ENCODE measurements at regions not wholly inside any gene's neighbourhood (a gene's known extent, or its start where the extent isn't known, plus 50 kb on each side); places are given as distances from the start of the nearest gene placed in this dataset.

DNA sequence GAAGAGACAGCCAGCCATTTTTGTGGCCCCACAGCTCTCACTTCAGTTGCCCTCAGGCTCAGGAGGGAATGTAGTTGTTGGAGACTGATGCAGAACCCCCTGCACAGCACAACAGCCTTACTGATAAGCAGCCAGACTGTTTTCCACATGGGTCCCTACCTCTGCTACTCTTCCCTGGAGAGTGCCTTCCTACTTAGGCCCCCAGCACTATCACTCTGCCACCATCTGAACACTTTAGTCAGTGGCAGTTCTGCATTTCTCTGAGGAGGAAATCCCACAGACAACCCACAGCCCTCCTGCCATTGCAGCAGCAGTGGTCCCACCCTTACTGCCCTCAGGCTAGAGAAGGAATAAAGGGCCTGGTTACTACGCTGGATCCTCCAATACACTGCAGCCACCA lies 61.8 kb upstream of the PTPRD start:
- H3K27ac ChIP-seq, result no peak overlapping the region
- DNase-seq (ENCODE audit: low read depth, low spot score), result no peak

DNA sequence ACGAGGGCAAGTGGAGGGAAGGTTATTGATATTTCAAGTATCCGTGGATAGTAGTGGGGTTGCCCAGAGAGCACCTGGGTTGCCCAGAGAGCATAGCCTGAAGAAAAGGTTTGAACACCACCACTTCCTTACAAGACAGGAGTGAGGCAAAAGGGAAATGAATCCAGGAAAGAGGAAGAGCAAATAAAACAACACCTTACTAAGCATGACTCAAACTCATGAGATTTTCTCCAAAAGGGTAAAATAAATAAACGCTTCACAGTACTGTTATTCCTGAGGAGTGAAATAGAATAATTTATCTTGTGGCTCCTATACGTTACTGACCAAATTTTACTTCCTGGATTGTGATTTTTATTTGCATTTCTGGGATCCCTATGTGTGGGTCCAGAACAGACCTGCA lies 65.2 kb upstream of the PTPRD start:
- H3K27ac ChIP-seq, result no peak overlapping the region
- DNase-seq (ENCODE audit: low read depth, low spot score), result no peak

DNA sequence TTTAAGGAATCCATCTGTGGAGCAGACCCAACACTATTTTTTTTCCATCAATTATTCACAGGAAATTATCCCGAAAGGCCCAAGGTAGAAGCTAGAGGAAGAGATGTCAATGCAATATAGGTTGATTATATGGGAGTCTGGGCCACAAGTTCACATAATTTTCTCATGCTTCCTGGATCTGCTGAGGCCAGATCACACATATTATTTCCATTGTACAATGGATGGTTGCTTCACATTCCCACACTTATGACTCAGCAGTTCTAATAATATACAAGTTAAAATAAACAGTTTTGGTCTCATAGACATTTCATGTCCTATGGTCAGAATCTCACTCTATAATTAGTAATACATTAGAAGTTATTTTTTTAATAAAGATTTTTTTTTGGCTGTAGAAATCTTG lies 66.0 kb upstream of the PTPRD start:
- H3K27ac ChIP-seq, result no peak overlapping the region
- DNase-seq (ENCODE audit: low read depth, low spot score), result no peak

DNA sequence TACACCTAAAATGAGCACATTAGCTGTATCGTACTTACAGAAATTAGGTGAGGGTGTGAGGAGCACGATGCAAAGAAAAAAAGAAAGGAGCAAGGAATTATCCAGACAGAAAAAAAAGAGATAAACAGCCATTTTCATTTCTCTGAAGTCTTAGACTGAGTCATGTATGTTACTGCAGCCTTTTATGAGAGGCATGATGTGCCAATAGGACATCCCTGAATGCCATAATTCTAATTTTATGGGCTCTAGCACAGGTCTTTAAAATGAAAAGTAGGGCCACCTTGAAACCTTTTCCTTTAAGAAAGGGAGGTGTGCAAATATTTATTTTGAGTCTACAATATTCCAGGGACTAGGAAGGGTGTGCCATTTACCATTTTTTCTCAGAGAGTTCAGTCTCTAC lies 74.1 kb upstream of the PTPRD start:
- no peak overlapping the region for H3K27ac ChIP-seq
- DNase-seq (ENCODE audit: low read depth, low spot score), result no peak

DNA sequence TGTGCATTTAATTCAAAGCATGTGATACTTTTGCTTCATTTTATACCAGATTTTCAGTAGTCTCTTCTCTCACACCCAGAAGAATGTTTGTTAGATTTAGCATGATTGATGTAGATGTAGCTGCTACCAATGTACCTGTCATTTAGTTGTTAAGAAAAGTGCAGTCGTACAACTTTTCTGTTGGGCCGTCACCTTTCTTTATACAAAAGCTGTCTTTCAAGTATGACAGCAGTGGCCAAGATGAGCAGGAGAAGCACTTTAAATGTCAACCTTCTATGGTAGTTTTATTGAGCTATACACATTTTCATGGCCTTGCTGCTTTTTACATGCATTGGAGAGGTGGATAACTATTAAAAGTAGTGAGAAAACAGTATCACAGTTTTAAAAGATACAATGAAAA lies 77.7 kb upstream of the PTPRD start:
- no peak for DNase-seq (ENCODE audit: low read depth, low spot score)
- no peak overlapping the region for H3K27ac ChIP-seq

DNA sequence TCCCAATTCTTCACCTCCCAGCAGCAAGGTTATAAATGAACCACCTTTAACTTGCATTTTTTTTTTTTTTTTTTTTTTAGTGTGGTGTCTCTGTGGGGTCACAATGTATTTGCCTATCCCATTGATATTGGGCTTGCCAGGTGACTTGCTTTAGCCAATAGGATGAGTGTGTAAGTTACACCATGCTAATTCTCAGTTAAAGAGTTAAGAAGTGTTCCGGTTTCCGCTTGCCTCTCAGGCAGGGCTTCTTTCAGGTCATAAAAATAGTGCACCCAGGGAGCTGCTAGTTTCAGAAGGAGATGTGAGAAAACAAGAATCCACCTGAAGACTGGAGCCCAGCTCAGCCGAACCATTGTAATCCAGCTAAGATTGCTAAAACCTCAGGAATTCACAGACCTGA lies 84.2 kb upstream of the PTPRD start:
- H3K27ac ChIP-seq, result no peak overlapping the region
- no peak for DNase-seq (ENCODE audit: low read depth, low spot score)

DNA sequence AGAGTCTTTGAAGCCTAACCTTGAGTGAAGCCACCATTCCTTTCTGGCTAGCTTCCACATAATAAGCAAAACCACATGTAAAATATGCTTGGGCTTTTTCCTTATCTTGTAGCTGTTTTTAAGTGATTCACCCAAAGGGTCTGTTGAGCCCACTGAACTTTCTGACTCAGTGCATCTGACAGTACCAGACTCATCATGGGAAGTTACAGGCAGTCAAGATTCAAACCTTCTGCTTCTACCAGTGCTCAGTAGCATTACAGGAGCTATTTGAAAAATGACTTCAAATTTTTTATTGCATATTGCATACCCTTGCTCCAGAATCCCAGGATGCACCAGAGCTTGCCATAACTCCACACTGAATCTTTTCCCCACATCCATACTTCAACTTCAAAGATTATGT lies 87.5 kb upstream of the PTPRD start:
- no peak for DNase-seq (ENCODE audit: low read depth, low spot score)
- H3K27ac ChIP-seq, result no peak overlapping the region

DNA sequence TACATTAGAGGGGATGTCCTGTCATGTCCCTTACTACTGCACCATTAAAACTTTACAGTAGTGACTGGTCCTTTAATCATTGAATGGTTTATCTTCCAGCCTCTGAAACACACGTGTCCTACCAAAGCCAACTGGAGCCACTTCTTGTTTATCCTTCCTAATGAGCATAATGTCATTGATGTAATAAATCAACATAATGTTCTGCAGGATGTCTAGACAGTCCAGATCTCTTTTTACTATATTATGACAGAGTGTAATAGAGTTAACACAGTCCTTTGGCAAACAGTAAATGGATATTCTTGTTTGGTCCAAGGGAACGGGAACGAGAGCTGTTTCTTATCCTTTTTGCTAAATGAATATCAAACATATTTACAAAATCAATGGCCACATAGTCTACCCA lies 88.1 kb upstream of the PTPRD start:
- H3K27ac ChIP-seq, result no peak overlapping the region
- DNase-seq (ENCODE audit: low read depth, low spot score), result no peak

DNA sequence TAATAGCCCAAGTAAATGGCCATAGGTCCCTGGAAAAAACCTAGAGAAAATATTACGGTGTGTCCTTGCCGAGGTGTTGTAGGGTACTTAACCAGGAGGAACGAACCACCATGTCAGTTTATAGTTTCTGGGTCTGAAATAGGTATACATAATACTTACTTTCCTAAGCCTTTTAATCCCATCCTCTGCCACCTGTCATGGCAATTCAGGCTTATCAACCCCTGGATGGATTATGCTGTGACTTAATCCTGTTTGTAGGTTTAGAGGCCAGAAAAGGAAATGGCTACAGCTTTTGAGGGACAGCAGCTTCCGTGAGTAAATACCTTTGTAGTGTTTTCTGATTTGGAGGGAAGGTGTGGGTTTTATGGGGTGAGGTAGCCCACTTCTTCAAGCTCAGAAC lies 89.1 kb upstream of the PTPRD start:
- DNase-seq (ENCODE audit: low read depth, low spot score), result no peak
- H3K27ac ChIP-seq, result no peak overlapping the region

DNA sequence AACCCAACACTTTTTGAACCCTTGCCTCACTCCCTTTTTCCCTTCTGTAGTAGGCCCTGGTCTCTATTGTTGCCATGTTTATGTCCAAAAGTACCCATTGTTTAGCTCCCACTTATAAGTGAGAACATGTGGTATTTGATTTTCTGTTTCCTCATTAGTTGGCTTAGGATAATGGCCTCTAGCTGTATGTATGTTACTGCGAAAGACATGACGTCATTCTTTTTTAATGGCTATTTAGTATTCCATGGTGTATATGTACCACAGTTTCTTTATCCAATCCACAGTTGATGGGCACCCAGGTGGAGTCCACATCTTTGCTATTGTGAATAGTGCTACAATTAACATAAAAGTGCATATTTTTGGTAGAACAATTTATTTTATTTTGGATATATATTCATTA lies 90.3 kb upstream of the PTPRD start:
- H3K27ac ChIP-seq, result no peak overlapping the region
- DNase-seq (ENCODE audit: low read depth, low spot score), result no peak

DNA sequence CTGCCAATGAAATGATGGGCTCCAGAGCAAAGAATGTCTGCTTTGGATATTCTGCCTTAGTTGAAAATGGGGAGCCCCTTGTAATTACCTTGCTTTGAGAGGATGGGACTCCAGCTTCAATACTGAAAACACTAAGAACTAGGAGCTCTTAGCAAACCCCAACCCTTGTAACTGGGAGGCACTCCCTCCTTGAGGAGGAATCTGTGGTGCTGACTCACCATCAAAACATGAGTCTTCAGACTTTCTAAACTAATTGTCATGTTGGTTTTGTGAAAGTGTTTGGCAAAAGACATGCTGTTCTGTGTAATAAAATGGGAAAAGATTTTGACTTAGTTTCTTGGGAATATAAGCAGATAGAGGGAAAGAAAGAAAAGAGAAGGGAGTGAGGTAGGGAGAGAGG lies 91.9 kb upstream of the PTPRD start:
- DNase-seq (ENCODE audit: low read depth, low spot score), result no peak

DNA sequence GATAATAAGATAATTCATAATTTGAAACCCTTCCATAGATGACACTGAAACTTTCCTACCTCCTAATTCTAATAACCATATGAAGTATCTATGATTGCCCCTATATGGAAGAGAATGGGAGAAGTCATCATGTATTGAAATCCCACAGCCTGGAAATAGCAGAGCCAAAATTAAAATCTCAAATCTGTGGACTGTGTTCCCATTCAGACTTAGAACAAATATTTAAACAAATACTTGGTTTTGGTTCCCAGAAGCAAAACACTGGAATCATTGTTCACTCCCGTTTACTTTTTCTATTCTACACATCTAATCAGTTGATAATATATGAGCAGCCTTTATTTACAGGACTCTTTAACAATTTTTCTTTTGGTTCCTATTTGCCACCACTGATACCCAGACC lies 92.6 kb upstream of the PTPRD start:
- no peak overlapping the region for H3K27ac ChIP-seq
- no peak for DNase-seq (ENCODE audit: low read depth, low spot score)

More for the DNA sequence above, 91.9 kb upstream of the PTPRD start:
- no peak overlapping the region for H3K27ac ChIP-seq

DNA sequence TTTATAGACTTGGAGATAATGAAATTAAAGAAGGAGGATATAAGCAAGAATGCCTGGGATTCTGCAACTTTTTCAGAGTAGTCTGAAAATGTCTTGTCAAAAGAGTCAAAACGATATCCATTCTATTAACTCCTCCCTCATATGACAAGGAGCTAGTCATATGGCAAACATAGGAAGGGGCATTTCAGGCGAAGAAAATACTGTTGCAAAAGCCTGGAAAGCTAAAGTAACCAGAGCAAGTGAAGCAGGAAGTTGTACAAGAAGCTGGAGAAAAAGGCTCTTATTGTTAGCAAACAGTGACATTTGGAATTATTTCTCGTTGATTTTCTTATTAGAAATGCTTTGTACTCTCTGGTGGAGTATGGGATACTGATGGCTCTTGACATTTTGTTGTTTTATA lies 94.0 kb upstream of the PTPRD start:
- no peak for DNase-seq (ENCODE audit: low read depth, low spot score)
- no peak overlapping the region for H3K27ac ChIP-seq

DNA sequence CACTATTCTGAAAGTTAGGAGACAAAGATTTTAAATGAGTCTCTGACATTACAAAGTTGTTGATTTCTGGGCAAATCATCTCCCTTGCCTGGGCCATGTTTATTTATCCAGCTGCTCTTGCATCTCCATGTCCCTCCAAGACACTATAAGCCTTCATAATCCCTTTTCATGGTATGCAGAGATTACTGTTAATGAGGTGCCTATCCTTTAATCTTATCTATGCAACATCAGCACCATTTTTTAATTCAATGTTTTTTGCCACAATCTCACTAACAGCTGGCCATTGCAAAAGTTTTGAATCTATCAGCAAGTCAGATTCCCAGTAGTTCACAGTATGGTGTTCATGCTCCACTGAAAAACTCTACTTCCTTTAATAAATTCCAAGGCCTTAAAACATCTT lies 108.5 kb upstream of the PTPRD start:
- DNase-seq (ENCODE audit: low read depth, low spot score), result no peak

DNA sequence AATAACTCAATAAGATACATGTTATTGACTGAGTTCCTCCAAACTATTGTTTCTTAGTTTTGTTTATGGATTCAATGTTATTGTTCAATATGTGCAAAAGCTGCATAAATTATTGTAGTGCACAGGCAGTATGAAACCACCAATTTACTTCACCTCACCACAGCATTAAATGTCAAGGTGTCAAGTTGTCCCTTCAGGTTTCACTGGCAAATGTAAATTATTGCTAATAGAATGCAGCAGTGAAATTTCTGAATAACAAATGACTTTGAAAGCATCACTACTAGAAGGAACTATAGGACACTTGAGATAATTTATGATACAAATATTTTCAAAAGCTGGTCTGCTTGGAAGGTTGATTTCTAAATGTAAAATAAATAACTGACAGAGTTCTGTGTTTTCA lies 116.4 kb upstream of the PTPRD start:
- DNase-seq (ENCODE audit: low read depth, low spot score), result no peak
- H3K27ac ChIP-seq, result no peak overlapping the region

More for the DNA sequence above, 108.5 kb upstream of the PTPRD start:
- no peak overlapping the region for H3K27ac ChIP-seq

DNA sequence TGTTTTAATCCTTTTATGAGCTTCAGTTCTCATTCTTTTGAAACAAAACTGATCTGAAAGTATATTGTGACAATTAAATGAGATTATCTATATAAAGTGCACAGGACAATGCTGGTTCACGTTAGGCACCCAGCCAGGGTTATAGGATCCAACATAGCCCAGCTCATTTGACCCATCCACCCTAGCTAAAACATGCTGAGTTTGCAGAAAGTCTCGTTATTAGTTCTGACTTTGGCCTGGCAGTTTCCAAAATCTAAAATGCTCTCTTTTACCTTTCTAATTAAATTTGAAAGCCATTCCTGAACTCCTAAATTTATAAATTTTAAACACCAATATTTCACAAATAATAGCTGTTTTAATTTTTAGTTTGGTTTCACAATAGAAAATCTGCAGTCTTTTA lies 131.9 kb upstream of the PTPRD start:
- no peak overlapping the region for H3K27ac ChIP-seq
- DNase-seq (ENCODE audit: low read depth, low spot score), result no peak

DNA sequence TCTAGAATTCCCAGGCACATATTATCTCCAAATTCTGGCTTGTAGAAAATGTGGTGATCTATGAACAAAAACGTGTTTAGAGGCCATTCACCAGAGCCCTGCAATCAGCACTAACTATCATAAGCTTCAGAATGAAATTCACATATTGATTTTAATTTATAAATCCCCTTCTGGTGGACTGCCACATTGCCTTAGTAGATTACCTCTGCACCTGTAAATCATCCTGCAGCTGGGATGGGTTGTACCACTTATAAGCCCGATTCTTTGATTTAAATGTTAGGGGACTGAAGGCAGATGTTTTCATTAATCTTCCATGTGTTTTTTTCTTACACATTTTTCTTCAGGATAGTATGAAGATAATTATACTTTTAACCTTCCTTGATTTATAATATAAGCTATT lies 140.7 kb upstream of the PTPRD start:
- no peak overlapping the region for H3K27ac ChIP-seq
- DNase-seq (ENCODE audit: low read depth, low spot score), result no peak

DNA sequence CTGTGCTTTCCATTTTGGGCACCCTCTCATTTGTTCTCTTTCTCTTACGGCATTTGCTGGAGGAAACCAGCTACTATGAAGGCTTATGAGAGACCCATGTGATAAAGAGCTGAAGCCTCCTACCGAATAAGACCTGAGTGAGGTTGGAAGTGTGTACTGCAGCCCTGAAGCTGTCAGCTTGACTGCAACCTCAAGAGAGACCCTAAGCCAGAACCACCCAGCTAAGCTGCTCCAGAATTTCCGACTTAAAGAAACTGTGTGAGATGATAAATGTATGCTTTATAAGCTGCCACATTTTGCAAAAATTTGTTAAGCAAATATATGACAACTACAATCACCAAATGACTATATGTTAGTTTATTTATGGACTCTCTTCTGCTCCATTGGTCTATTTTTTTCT lies 151.7 kb upstream of the PTPRD start:
- no peak overlapping the region for H3K27ac ChIP-seq
- no peak for DNase-seq (ENCODE audit: low read depth, low spot score)

DNA sequence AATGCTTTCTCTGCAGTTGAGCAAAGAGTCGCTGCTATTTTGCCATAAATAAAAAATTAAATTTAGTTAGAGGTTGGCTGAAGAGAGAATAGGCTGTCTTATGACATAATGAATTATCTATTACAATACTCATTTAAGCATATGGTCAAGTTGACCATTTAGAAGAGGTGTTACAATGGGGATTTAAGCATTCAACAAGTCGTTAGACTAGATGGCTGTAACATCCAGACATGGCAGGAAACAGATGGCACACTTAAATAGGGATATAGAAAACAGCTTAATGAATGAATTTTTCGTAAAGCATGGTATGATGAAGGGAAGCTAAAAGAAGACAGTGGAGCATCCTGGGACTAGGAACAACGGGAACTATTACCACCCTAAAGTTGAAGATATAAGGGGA lies 160.3 kb upstream of the PTPRD start:
- DNase-seq (ENCODE audit: low read depth, low spot score), result no peak
- H3K27ac ChIP-seq, result no peak overlapping the region

DNA sequence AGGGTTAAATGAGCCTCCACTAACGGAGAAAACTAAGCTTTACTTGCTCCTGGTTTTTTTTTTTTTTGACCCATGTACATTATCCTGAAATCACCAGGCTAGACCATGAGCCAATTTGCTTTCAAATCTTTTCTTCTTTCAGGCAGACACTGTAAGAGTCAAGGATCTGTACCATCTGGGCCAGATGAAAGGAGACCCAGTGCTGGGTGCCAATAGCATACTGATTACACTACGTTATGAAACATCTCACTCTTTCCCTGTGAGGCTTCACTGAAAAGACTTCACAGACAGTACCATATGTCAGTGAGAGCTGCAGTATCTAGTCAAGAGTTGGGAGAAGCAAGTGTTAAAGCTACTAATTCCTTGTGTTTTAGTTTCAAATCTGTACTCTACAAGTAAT lies 161.2 kb upstream of the PTPRD start:
- no peak overlapping the region for H3K27ac ChIP-seq
- no peak for DNase-seq (ENCODE audit: low read depth, low spot score)

DNA sequence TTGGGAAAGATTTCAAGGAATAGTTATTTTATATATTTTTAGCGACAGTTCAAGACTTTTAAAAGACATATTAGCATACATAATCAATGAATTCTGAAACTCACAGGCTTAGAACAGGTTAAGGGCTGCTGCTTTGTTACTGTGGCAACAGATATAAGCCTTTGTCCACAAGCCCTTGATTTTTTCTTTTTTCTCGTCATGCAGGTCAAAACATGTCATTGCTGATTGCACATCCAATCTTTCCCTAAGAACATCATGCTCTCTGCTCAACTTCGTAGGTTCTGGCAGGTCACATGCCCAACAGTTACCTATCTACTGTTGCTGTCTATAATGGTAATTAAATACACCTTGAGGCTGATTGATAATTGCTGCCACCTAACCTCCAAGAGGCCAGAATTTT lies 172.5 kb upstream of the PTPRD start:
- no peak for DNase-seq (ENCODE audit: low read depth, low spot score)
- H3K27ac ChIP-seq, result no peak overlapping the region

DNA sequence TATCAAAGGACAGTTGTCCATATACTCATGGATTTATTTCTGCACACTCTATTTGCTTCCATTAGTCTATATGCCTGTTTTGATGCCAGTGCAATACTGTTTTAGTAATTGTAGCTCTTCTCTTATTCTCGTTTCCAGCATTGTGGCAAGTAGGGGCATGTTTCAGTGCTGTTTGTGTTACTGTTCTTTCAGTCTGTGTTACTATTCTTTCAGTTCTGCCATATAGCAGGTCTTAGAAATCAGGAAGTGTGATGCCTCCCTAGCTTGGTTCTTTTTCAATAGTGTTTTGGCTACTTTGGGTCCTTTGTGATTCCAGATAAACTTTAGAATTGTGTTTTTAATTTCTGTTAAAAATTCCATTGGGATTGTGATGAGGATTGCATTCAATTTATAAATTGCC lies 180.5 kb upstream of the PTPRD start:
- no peak overlapping the region for H3K27ac ChIP-seq
- DNase-seq (ENCODE audit: low read depth, low spot score), result no peak

DNA sequence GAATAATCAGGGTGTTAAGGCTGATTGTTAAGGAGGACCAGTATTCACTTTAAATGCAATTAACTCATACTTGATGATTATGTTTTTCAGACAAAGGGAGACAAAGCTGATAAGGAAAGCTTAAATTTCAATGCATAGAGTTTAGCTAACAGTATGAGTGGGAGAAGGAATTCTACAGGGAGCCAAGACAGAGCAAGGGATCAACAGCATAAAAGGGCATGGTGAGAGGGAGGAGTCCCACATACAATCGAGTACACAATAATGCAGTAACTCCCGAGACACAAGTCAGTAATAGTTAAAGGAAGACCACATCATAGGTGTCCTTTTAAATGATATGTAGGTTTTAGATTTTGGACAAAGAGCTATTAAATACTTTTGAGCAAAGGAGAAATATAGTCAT lies 191.7 kb upstream of the PTPRD start:
- DNase-seq (ENCODE audit: low read depth, low spot score), result no peak
- no peak overlapping the region for H3K27ac ChIP-seq

DNA sequence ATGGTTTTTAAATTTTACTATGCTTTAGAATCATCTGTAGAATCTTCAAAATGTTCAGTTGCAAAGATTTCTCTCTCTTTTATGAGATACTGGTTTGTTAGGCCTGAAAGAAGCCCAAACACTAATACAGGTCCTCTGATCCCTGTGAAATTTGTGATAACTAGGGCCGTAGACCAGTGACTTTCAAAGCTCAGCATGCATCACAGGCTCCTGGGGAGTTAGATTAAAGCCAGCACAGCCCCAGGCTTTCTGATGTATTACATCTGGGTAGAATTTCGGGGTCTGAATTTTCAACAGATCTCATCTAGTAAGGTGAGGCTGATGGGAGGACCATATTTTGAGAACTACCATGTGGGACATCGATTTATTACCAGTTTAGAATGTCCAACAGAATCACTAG lies 194.1 kb upstream of the PTPRD start:
- no peak overlapping the region for H3K27ac ChIP-seq
- no peak for DNase-seq (ENCODE audit: low read depth, low spot score)

Measured in epithelial cell of prostate (primary cell).